ENCODE measurements at regions not wholly inside any gene's neighbourhood (a gene's known extent, or its start where the extent isn't known, plus 50 kb on each side); places are given as distances from the start of the nearest gene placed in this dataset.
"Not testable (repeated sequence)": the region's sequence is repeated elsewhere in the genome, so short reads cannot be mapped to it uniquely, and the experiment has no call there.

DNA sequence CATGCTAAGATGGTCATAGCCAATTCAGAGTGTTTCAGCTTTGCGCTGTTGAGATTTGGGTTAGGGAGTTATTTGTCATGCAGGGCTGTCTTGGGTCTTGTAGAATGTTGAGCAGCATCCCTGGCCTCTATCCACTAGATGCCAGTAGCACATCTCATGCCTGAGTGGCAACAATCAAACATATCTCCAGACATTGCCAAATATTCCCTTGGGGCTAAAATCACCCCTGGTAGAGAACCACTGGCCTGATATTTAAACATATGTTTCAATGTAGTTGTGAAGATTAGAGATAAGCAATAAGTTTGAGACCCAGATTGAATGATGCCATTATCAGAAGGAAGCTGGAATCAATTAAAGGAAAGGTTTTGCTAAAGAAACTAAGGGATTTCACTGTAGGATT lies 463.3 kb downstream of the DOK5 start:
- no peak for DNase-seq (ENCODE audit: low spot score)

DNA sequence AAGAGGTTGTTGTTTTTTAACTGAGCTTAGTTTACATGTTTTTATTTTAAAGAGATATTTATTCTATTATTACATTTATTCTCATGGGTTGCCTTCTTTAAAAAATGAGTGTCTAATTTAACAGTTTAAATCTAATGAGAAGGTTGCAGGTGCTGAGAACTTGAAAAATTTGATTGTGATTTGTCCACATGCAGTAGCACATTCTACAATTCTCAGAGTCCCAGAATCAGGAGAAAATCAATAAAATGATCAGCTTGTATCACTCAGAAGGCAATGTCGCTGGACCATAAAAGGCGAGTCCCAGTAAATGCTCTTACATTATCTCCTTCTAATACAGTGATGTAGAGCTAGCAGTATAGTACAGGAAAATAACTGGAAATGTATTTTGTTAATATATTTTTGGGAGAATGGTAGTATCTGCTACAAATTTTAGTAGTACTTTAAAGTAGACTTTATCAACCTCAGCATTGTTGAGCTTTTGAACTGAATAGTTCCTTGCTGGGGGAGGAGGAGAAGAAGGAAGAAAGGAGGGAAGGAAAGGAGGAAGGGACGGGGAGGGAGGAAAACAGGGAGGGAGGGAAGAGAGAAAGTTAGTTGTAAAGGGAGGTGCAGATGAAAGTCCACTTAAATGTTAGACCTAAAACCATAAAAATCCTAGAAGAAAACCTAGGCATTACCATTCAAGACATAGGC lies 458.0 kb downstream of the DOK5 start:
- no peak for DNase-seq (ENCODE audit: low spot score)

DNA sequence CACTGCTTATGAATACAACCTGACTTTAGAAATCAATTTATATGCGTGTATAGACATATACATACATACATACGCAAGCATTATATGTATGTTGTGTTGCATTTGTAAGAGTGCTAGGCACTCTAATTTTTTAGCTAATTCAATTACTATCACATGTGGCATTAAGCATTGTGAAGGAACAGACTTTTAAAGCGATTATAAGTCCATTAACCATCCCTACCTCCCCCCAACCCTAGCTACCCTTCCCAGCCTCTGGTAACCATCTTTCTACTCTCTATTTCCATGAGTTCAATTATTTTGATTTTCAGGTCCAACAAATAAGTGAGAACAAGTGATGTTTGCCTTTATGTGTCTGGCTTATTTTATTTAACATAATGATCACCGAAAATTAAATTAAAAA lies 453.8 kb downstream of the DOK5 start:
- DNase-seq (ENCODE audit: low spot score): no peak

DNA sequence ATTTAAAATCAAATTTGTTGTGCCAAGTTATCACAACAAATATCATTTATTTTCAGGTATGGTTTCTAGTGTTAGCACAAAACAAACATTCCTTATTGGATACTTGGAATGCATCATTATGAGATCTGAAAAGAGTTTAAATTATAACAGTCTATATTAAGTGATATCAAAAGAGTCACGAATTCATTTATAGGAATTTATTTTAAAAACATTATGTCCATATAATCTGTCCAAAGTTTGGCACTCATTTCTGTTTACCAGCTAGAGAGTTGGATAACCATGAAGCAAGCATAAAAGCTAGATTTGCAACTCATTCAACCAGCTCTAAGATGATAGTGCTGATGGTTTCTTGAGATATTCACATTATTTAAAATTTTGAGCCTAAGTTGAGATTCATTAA lies 453.2 kb downstream of the DOK5 start:
- DNase-seq (ENCODE audit: low spot score): no peak

DNA sequence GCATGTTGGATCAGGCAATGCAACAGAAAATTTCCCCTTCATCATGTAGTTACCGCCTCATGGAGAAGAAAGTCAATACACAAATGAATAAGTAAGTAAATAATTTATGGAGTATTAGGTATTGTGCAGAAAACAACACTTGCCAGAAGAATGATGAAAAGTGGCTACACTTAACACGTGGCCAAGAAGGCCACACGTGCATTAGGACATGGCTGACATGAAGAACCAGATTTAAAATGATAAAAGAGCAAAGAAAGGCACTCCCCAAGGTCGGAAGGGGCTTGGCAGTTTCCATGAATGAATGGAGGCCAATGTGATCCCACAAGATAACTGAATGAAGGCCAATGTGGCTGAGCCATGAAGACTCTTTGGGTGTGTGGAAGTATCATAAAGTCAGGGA lies 447.2 kb downstream of the DOK5 start:
- DNase-seq (ENCODE audit: low spot score): no peak

DNA sequence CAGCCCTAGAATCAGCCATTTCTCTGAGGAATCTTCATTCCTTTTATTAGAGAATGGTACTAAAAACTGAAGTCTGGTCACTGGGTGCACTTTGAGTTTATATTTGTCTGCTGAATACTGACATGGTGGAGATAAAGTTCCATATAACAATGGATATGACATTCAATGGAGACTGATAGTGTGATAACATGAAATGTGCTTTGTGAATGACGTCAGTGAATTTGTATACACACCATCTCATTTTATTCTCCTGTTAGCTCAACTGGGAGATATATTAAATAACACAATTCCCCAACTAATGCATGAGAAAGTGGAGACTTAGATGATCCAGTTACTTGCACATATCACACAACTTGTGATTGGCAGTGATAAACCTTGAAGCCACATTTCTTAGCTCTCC lies 446.7 kb downstream of the DOK5 start:
- no peak for DNase-seq (ENCODE audit: low spot score)

DNA sequence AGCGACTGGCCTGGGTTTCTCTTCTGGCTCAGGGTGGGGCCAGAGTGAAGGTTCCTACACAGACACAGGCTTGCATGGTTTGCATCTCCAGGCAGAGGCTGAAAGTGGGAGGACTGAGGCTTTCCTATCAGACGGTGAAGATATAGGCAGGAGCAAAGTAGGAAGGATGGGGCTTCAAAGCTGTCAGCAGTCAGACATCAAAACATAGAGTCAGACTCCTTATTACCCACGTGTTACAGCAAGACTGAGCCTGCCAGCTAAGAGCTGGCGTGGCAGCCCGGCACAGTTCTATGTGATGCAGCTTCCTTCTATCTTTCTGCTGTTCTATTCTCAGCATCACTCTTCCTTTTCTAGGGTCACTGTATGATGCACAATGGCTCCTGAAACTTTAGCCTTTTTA lies 445.1 kb downstream of the DOK5 start:
- DNase-seq (ENCODE audit: low spot score): no peak

DNA sequence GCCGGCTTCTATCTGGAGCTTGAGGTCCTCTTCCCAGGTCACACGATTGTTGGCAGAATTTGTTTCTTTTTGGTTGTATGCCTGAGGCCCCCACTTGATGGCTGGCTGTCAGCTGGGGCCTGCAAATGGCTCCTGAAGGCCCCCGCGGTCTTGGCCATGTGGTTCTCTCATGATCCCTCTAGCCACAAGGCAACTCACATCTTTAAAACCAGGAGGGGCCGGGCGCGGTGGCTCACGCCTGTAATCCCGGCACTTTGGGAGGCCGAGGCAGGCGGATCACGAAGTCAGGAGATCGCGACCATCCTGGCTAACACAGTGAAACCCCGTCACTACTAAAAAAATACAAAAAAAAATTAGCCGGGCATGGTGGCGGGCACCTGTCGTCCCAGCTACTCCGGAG lies 443.6 kb downstream of the DOK5 start:
- DNase-seq (ENCODE audit: low spot score): not testable (repeated sequence)

DNA sequence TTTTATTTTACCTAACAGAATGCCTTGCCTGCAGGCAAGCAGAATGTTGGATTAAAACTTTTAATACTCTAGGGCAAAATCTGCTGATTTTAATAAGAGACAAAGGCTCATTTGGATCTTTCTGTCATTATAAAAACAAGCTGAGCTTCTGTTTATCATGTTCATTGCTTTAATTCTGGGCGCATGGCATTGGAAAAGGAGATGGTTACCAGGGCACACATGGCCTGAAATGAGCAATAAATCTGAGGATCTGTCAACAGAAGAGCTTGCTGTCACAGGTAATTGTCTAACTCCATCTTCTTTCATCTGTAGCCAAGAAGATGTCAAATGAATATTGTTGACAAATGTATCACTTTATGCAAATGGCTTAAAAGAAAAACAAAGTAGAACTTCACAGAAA lies 439.6 kb downstream of the DOK5 start:
- no peak for DNase-seq (ENCODE audit: low spot score)

DNA sequence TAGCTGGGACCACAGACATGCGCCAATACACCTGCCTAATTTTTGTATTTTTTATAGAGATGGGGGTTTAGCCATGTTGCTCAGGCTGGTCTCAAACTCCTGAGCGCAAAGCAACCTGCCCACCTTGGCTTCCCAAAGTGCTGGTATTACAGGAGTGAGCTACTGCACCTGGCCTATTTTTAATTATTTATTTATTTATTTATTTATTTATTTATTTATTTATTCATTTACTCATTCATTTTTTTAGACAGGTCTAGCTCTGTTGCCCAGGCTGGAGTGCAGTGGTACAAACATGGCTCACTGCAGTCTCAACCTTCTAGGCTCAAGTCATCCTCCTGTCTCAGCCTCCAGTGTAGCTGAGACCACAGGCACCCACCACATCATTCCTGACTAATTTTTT lies 434.3 kb downstream of the DOK5 start:
- no peak for DNase-seq (ENCODE audit: low spot score)

DNA sequence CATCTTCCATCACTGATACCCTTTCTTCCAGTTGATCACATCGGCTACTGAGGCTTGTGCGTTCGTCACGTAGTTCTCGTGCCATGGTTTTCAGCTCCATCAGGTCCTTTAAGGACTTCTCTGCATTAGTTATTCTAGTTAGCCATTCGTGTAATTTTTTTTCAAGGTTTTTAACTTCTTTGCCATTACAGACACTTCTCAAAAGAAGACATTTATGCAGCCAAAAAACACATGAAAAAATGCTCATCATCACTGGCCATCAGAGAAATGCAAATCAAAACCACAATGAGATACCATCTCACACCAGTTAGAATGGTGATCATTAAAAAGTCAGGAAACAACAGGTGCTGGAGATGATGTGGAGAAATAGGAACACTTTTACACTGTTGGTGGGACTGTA lies 430.7 kb downstream of the DOK5 start:
- DNase-seq (ENCODE audit: low spot score): not testable (repeated sequence)

DNA sequence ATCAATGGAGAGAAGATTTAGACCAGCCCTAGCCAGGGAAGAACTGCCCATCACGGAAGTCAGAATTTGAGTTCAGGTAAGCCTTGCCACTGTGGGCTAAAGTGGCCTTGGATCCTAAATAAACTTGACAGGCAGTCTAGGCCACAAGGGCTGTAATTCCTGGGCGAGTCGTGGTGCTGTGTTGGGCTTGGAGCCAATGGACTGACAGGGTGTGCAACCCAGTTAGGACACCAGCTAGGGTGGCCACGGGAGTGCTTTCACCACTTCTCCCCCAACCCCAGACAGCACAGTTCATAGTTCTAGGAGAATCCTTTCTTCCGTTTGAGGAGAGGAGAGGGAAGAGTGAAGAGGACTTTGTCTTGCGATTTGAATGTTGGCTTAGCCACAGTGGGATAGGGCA lies 422.4 kb downstream of the DOK5 start:
- DNase-seq (ENCODE audit: low spot score): no peak

DNA sequence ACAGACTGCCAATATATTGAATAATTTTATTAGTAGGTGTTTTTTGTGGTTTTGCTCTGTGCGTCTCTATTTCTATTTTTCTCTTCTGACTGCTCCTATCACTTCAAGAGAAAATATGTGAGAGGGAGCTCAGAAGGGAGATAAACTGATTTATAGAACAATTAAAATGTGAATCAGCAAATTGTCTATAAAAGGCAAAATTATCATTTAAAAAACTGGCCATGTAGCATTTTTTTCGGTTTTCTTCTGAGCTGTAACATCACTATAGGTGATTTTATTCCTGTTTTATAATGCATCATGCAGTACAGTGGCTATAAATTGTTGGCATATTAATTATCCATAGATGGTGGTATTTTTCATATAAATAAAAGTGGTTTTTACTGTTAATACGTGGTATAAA lies 416.5 kb downstream of the DOK5 start:
- no peak for DNase-seq (ENCODE audit: low spot score)

DNA sequence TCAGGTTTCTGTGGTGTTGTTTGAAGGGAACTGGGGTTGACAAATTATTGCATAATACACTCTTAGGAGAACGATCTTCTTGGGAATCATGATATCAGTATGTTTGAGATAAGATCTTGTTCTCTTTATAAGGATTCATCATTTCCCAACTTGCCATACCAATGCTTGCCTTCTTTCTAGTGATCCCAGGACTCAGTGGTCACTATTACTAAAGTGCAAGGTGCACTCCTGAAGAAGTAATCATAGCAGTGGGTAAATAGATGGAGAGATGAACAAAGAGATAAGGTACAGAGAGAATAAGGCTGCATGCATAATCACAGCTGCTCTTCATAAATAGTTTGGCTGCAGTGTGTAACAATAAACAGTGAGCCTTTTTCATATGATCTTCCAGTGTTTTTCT lies 404.0 kb downstream of the DOK5 start:
- no peak for DNase-seq (ENCODE audit: low spot score)

DNA sequence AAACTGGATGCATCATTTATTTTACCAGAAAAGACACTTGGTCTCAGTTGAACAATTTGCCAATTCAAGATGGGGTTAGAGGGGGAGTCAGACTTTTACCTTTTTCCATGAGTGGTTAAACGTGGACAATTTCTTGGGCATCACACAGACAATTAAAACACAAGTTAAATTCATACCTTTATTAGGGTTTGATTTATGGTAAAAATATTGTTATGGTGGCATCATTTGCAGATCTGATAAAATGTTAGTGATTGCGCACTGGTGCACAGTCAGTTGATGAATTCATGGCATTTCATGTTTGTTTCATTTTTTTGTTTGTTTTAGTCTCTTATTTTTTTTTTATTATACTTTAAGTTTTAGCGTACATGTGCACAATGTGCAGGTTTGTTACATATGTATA lies 399.9 kb downstream of the DOK5 start:
- no peak for DNase-seq (ENCODE audit: low spot score)

DNA sequence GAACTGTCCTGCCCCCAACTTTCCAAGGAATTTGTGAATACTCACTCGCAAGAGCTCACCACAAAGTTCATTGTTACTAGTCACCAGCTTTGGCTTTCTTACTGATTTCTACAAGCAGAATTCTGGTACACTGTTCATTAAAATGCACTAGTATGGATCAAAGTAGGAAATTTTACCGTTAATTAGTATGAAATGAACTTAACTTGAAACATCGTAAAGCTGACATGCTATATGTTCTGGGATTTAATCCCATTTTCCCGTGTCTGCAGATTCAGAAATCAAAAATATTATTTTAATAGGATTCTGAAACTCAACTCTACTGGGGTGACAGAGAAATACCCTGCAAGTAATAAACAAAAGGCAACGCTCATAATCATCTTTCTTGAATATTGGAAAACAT lies 399.3 kb downstream of the DOK5 start:
- no peak for DNase-seq (ENCODE audit: low spot score)

DNA sequence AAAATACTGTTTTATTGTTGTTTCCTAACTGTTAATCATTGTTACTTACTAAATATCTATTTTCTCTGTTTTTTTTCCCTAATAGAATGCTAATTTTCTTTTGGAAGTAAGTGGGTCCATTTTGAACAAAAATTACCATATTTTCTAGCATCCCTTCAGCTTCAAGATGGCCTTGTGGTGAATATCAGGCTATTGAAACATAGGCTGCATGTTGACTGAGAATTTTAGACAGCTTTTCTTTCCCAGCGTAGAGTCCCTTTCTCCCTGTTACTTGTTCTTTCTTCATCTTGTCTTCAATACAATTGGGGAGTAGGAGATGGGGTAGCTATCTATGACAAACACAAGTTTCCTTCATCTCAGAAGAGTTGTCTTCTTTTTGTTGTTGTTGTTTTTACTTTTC lies 397.0 kb downstream of the DOK5 start:
- no peak for DNase-seq (ENCODE audit: low spot score)

DNA sequence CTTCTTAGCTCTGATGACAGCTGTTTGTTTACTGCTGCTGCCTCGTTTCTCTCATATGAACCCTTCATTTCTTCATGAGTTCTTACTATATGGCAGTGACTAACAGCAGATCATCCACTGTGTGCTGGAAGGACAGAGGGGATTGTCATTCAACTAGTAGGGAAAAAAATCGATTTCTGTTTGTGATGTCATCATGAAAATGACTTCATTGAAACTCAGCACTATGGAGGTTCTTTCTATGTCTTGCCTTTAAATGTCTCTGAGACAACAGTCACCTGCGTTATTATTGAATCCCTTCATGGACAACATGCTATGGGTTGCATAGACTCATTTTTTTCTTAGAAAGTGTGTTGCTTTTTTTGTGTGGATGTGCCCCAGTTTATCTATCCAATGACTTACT lies 394.4 kb downstream of the DOK5 start:
- DNase-seq (ENCODE audit: low spot score): no peak

DNA sequence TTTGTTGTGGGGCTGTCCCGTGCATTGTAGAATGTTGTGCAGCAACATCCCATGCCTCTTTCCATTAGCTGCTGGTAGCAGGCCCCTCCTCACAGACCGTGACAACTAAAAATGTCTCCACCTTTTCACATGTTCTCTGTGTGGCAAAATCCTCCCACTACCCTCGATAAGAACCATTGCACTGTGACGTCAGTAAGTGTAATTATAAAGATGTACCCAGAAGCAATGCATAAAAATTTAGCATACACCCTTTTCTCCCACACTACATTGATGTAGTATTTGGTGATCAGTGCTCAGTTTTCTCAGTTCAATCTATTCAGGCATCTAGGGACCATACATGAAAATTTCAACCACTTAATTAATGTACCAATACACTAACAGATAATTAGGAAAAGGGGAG lies 389.9 kb downstream of the DOK5 start:
- no peak for DNase-seq (ENCODE audit: low spot score)

DNA sequence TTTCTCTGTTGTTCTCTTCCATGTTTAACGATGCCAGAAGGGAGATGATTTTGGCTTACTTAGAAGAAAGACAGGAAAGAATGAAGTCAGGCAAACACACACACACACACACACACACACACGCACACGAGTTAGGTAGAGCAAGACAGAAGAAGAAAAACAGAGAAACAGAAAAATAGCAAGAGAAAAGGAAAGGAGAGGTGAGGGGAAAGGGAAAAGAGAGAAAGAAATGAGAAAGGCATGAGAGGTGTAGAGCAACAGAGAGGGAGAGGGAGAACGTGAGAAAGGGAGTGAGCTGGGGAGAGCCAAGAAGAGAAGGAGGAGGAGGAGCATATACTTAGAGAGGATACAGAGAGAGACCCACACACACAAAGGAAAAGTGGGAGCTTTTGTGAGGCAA lies 385.3 kb downstream of the DOK5 start:
- no peak for DNase-seq (ENCODE audit: low spot score)

DNA sequence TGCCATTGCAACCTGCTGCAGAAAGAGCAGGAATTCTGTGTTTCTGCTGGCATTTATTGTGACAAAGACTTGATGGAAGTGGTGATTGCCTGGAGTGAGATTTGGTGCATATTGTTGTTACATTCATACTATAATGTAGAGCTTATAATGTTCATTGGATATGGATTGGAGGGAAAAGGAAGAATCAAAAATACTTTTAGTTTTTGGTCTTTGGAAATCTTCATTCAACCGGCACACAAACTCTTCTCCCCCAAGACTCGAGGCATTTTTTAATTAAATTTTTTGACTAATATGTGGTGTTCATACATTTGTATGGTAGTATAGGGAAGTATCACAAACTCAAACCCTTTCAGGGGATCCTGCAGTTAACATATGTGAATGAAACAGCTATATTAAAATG lies 380.8 kb downstream of the DOK5 start:
- no peak for DNase-seq (ENCODE audit: low spot score)

DNA sequence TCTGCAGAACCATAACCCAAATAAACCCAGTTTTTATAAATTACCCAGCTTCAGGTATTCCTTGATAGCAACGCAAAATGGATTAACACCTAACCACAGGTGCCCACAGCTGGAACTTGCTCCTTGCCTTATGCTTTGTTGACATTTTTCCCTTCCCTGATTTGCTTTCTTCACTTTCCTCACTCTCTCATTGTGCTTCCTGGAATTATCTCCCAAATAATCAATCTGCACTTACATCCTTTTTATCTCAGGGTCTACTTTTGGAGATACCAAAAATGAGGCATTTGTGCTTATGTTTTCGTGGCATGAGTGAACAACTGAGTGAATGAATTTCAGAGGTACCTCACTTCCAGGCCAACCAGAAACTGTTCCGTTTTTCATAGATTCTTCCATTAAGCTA lies 374.3 kb downstream of the DOK5 start:
- no peak for DNase-seq (ENCODE audit: low spot score)

DNA sequence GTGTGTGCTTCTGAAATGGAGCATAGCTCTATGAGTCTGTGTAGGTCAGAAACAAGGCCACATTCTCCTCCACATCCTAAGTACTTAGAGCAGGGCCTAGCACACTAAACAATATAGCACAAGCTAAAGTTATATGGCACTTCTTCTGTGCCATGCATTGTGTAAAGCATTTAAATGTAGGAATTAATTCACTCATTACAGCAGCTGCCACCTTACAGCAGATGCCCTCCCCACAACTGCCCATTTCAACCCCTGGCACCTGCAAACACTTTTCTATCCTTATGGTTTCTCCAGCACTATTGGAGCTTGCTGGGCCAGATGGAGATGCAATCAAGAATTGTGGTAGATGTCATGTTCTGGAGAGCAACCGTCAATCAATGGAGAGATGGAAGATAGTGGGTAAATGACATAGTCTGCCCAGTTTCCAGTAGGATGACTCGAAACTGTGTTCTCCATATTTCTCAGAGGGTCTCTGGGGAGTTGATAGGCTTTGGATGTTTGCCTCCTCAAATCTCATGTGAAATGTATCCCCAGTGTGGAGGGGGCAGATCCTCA lies 373.7 kb downstream of the DOK5 start:
- no peak for DNase-seq (ENCODE audit: low spot score)

DNA sequence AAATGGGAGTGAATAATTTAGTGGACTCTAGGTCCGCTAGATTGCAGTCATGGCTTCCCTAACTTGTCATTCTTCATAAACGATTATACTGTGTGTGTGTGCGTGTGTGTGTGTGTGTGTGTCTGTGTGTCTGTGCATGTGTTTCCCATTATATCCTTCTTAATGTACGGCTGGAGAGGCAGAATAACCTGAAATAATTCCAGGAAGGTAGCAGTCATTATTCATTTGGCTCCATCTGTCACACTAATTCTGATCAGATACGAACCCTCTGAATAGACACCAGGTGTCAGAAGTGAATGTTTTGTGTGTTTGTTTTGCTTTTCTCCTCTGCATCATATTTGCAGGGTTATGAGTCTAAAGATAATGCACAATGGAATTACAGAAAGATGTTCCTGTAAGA lies 372.9 kb downstream of the DOK5 start:
- DNase-seq (ENCODE audit: low spot score): no peak

DNA sequence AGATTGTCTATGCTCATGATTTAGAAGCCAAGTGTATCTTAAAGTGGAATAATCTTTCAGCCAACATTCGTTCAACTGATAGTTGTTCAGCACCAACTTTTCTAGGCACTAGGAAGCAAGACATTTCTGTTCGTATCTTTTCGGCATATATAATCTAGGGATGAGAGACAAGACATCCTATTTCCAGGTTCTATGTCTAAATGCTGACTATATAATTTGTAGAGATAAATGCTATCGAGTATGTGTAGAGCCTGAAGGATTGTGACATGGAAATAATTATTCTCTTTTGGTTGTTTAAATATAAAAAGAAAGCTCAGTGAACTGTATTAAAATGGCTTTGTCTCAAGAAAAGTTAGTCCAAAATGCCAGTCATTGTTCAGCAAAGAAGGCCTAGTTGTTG lies 371.6 kb downstream of the DOK5 start:
- DNase-seq (ENCODE audit: low spot score): no peak
